K562 (cell line): ENCODE measurements at regions not wholly inside any gene's neighbourhood (a gene's known extent, or its start where the extent isn't known, plus 50 kb on each side); places are given as distances from the start of the nearest gene placed in this dataset.

Experiments used
- ATAC-seq: fragments of 200-7000 bp; cut with Tn5 transposase; 3 replicates; pipeline ENCODE4 v1.9.1; 2020; ENCODE audit warnings: moderate library complexity
- BruUV-seq: library from RNA; stranded (reverse); fragments of 400-500 nt; replicated peaks from 2 replicates; lab custom pipeline; 2021; lab: Mats Ljungman, UMichigan
- CTCF ChIA-PET: fragments of 300-600 bp; formaldehyde crosslinking; extraction: SDS; loops from one replicate; lab custom pipeline; 2021; ENCODE audit warnings: low intra/inter-chr PET ratio; lab: Yijun Ruan, JAX
- POLR2A ChIA-PET: fragments of 300-600, 350-650 bp; sonication (Branson Sonifier 250); formaldehyde crosslinking; extraction: SDS; loops from one replicate; lab custom pipeline; 2021; ENCODE audit warnings: antibody characterized with exemption, inconsistent platforms; lab: Yijun Ruan, JAX
- DNase-seq, 4 experiments: peaks; one replicate each; pipeline versions ENCODE4 v3.0.0 to v3.0.0-alpha.2; 2011 to 2018; ENCODE audit warnings: low spot score in 3 of 4, mixed read lengths in 3 of 4; ENCODE audit errors: extremely low read depth in 1 of 4
- FAIRE-seq: peaks from 2 replicates; lab custom pipeline; 2011; peaks lifted over from hg19 to GRCh38; lab: Jason Lieb, UNC
- H2AFZ ChIP-seq: 2 replicates; pipeline ENCODE4 v1.6.0; 2011; ENCODE audit warnings: low read depth, low read length, control low read depth, inconsistent platforms
- H3K27ac ChIP-seq: fragments of 200-600 bp; 3 replicates; pipeline ENCODE4 v1.8.0; 2011; ENCODE audit warnings: low read depth, mild to moderate bottlenecking, control low read depth, inconsistent platforms, low read length, moderate library complexity, mixed read lengths; ENCODE audit errors: extremely low read depth
- H3K27me3 ChIP-seq, 2 experiments: fragments of 300-600 bp in 1 of 2; 2 replicates in 1 of 2; 3 replicates in 1 of 2; pipeline versions ENCODE4 v1.6.0 to v1.8.0; 2011; ENCODE audit warnings: inconsistent platforms in 2 of 2, low read length in 2 of 2, mild to moderate bottlenecking in 1 of 2, mixed read lengths in 1 of 2, moderate library complexity in 1 of 2; ENCODE audit not compliant: control insufficient read depth in 2 of 2, insufficient read depth in 2 of 2
- H3K36me3 ChIP-seq: fragments of 300-600 bp; 3 replicates; pipeline ENCODE4 v1.8.0; 2011; ENCODE audit warnings: mild to moderate bottlenecking, low read length, inconsistent platforms; ENCODE audit not compliant: control insufficient read depth, insufficient read depth
- H3K4me1 ChIP-seq, 2 experiments: fragments of 200-600 bp in 1 of 2; replicated peaks in 1 of 2; 2 replicates in 1 of 2; 3 replicates in 1 of 2; pipeline versions ENCODE4 v1.5.1 to v1.8.0; 2011; ENCODE audit warnings: inconsistent platforms in 2 of 2, low read length in 2 of 2, mild to moderate bottlenecking in 1 of 2, mixed read lengths in 1 of 2, moderate library complexity in 1 of 2; ENCODE audit not compliant: control insufficient read depth in 2 of 2, insufficient read depth in 2 of 2
- H3K4me2 ChIP-seq: 2 replicates; pipeline ENCODE4 v1.6.1; 2011; ENCODE audit warnings: low read length, control low read depth, inconsistent platforms, mixed read lengths; ENCODE audit not compliant: insufficient read depth
- H3K4me3 ChIP-seq: fragments of 200-600 bp; sonication (generic), shearing (Covaris generic); 2 replicates; pipeline ENCODE4 v1.5.1; 2016; ENCODE audit warnings: control low read depth, inconsistent platforms
- H3K79me2 ChIP-seq: fragments of 200-600 bp; 3 replicates; pipeline ENCODE4 v1.8.0; 2011; ENCODE audit warnings: low read length, inconsistent platforms; ENCODE audit not compliant: control insufficient read depth, insufficient read depth
- H3K9ac ChIP-seq, 2 experiments: 2 replicates each; pipeline versions ENCODE4 v1.6.0 to v1.6.1; 2011; ENCODE audit warnings: low read depth in 2 of 2, low read length in 2 of 2, control low read depth in 1 of 2, inconsistent platforms in 1 of 2, mild to moderate bottlenecking in 1 of 2, mixed read lengths in 1 of 2; ENCODE audit not compliant: insufficient read depth in 1 of 2
- H3K9me1 ChIP-seq: one replicate; pipeline ENCODE4 v1.6.0; 2011; ENCODE audit warnings: inconsistent platforms, mild to moderate bottlenecking, low read length, moderate library complexity; ENCODE audit not compliant: control insufficient read depth, insufficient read depth
- H3K9me3 ChIP-seq: replicated peaks from 2 replicates; pipeline ENCODE4 v1.5.1; 2011; ENCODE audit warnings: low read depth, low read length, inconsistent platforms; ENCODE audit not compliant: control insufficient read depth, insufficient read depth
- H4K20me1 ChIP-seq: replicated peaks from 2 replicates; pipeline ENCODE4 v1.6.1; 2011; ENCODE audit warnings: low read length, inconsistent platforms, mixed read lengths; ENCODE audit not compliant: control insufficient read depth, insufficient read depth
- CBFA2T3 ChIP-seq: fragments of 450-650 bp; IDR thresholded peaks from 2 replicates; pipeline ENCODE4 v1.6.1; 2017
- CEBPG ChIP-seq, 3 experiments: fragments of 200-800 bp in 1 of 3; sonication (Bioruptor generic) in 1 of 3; sonication (generic) in 1 of 3; formaldehyde crosslinking in 1 of 3; IDR thresholded peaks in 2 of 3; conservative IDR thresholded peaks in 1 of 3; 2 replicates each; pipeline versions ENCODE4 v1.6.1 to v1.8.0; 2016 to 2022; ENCODE audit warnings: missing compliant biosample characterization in 2 of 3, missing genetic modification characterization in 2 of 3, mild to moderate bottlenecking in 1 of 3, missing genetic modification reagents in 1 of 3
- CHD1 ChIP-seq: fragments of 200-600 bp; sonication (generic); IDR thresholded peaks from one replicate; pipeline ENCODE4 v1.6.1; 2012; ENCODE audit warnings: mild to moderate bottlenecking, moderate library complexity, low read length, inconsistent platforms
- KLF13 ChIP-seq: fragments of 450-650 bp; IDR thresholded peaks from 2 replicates; pipeline ENCODE4 v1.6.1; 2016; ENCODE audit warnings: missing genetic modification characterization, low read depth, mild to moderate bottlenecking, missing compliant biosample characterization, moderate library complexity, borderline replicate concordance
- MTF1 ChIP-seq: fragments of 250-450 bp; sonication (Bioruptor Pico); IDR thresholded peaks from 2 replicates; pipeline ENCODE4 v1.9.0; 2021; ENCODE audit warnings: moderate library complexity, mild to moderate bottlenecking, inconsistent platforms, borderline replicate concordance
- RBBP5 ChIP-seq: fragments of 200-600 bp; sonication (generic); IDR thresholded peaks from 2 replicates; pipeline ENCODE4 v1.6.1; 2012; ENCODE audit warnings: borderline replicate concordance, mild to moderate bottlenecking, low read length, control low read depth, inconsistent platforms; ENCODE audit not compliant: insufficient read depth, poor library complexity, severe bottlenecking
- RBM34 ChIP-seq: fragments of 200-400 bp; formaldehyde crosslinking; IDR thresholded peaks from 2 replicates; pipeline ENCODE4 v1.6.1; 2018; ENCODE audit warnings: low read length, borderline replicate concordance; ENCODE audit not compliant: insufficient read depth
- WGBS: fragments of 100-300 bp; shearing (Covaris generic); methylation state at CpG from one replicate; pipeline ENCODE4 v1.1.6; 2016; ENCODE audit warnings: low coverage, mixed read lengths; ENCODE audit not compliant: insufficient coverage; ENCODE audit errors: missing lambda C conversion rate; 5-methylcytosine and 5-hydroxymethylcytosine counted together
- in situ Hi-C: fragments of 300-500 bp; cut with MboI; formaldehyde crosslinking; loops from 4 replicates; pipeline ENCODE4 v1.15.0; 2018; ENCODE audit warnings: inconsistent platforms, mixed read lengths
- intact Hi-C: fragments of 100-400 bp; cut with micrococcal nuclease; formaldehyde crosslinking; loops from 2 replicates; pipeline ENCODE4 v1.14.2; 2022
- TF ChIP-seq, protein P1 (sequence below): fragments of 250-450 bp; sonication (Bioruptor Pico); IDR thresholded peaks from 2 replicates; pipeline ENCODE4 v1.4.0; 2020; ENCODE audit warnings: mild to moderate bottlenecking, moderate library complexity, borderline replicate concordance
- TF ChIP-seq, protein P2 (sequence below): sonication (generic); formaldehyde crosslinking; IDR thresholded peaks from 2 replicates; pipeline ENCODE4 v1.8.1; 2023; ENCODE audit warnings: mild to moderate bottlenecking, missing genetic modification reagents
- TF ChIP-seq, protein P3 (sequence below): fragments of 450-650 bp; formaldehyde crosslinking; IDR thresholded peaks from 2 replicates; pipeline ENCODE4 v1.4.0; 2020; ENCODE audit warnings: mild to moderate bottlenecking, moderate library complexity
- TF ChIP-seq, protein P4 (sequence below): sonication (generic); formaldehyde crosslinking; IDR thresholded peaks from 2 replicates; pipeline ENCODE4 v1.8.0; 2022; ENCODE audit warnings: mild to moderate bottlenecking, missing genetic modification reagents
- TF ChIP-seq, protein P5 (sequence below), 2 experiments: fragments of 250-450 bp in 1 of 2; fragments of 450-650 bp in 1 of 2; sonication (Bioruptor Pico) in 1 of 2; IDR thresholded peaks; 2 replicates each; pipeline versions ENCODE4 v1.6.1 to v1.8.0; 2016 to 2021; ENCODE audit warnings: mild to moderate bottlenecking in 2 of 2, moderate library complexity in 2 of 2, missing compliant biosample characterization in 1 of 2, missing genetic modification characterization in 1 of 2

DNA sequence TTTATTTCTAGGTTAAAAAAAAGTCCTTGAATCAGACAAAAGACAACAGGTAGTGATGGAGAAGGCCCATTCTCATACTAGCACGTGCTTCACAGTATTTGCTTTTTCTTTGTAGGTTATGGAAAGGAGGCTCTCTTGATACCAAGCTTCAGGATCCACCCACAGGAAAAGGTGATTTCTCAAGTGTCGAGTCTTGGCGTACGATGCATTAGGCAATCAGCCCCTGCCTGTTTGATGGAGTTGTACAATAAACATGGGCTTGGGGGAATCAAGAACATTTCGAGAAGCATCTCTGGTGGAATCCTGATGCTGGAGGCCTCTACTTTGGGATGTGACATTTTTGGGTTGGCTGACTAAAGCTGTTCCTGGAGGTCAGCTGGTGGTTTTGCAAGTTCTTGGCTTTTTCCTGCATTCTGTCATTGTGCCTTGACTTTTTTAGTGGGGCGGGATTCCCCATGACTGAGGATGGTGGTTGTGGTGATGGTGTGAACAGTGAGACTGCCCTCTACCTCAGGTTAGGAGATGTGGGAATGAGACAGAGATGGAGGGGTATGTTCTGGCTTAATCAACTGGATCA lies 231.5 kb upstream of the SPRED2 start:
- BruUV-seq: no TSS peak
- Histone ChIP-seq H3K9me3 (no peaks in the 10 kb centered on the region), H3K27me3 (peaks cover 20 to 24% of the 10 kb centered on the region in 2 experiments), H4K20me1 (no peaks in the 10 kb centered on the region), H3K4me2 (no peak overlapping the region), H3K9ac (no peak overlapping the region), H3K9me1 (no peaks in the 10 kb centered on the region), H3K27ac (no peak overlapping the region), H3K4me1 (peaks cover 0 to 3% of the 10 kb centered on the region in 2 experiments; a peak in 2 of 5 replicates), H3K4me3 (no peak overlapping the region), H3K36me3 (no peaks in the 10 kb centered on the region), H2AFZ (no peak overlapping the region), H3K79me2 (no peaks in the 10 kb centered on the region)
- in situ Hi-C loops (no loop called here), intact Hi-C loops (no loop called here)
- CTCF ChIA-PET: no interaction called here
- POLR2A ChIA-PET: interaction anchor here (0.7 kb wide), 1 partner anchor 47 kb away, joined by 3 read pairs; no protein-coding TSS in a partner anchor
- WGBS: 2% methylated on average over 6 of the region's 6 CpGs
- ATAC-seq (no peak), DNase-seq (no peak), FAIRE-seq (no peak)
- TF ChIP-seq CEBPG (CRISPR knock-in tag; IDR thresholded peaks at IDR 0.05) (no peak), CEBPG (tag; conservative IDR thresholded peaks at IDR 0.05 in 1 of 2, IDR thresholded peaks at IDR 0.05 in 1 of 2) (no peak), MTF1 (no peak), RBM34 (no peak), KLF13 (no peak), CHD1 (no peak), RBBP5 (no peak), CBFA2T3 (no peak)
- TF ChIP-seq, protein P1, sequence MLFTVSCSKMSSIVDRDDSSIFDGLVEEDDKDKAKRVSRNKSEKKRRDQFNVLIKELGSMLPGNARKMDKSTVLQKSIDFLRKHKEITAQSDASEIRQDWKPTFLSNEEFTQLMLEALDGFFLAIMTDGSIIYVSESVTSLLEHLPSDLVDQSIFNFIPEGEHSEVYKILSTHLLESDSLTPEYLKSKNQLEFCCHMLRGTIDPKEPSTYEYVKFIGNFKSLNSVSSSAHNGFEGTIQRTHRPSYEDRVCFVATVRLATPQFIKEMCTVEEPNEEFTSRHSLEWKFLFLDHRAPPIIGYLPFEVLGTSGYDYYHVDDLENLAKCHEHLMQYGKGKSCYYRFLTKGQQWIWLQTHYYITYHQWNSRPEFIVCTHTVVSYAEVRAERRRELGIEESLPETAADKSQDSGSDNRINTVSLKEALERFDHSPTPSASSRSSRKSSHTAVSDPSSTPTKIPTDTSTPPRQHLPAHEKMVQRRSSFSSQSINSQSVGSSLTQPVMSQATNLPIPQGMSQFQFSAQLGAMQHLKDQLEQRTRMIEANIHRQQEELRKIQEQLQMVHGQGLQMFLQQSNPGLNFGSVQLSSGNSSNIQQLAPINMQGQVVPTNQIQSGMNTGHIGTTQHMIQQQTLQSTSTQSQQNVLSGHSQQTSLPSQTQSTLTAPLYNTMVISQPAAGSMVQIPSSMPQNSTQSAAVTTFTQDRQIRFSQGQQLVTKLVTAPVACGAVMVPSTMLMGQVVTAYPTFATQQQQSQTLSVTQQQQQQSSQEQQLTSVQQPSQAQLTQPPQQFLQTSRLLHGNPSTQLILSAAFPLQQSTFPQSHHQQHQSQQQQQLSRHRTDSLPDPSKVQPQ (CRISPR knock-in tag): no peak
- TF ChIP-seq, protein P2, sequence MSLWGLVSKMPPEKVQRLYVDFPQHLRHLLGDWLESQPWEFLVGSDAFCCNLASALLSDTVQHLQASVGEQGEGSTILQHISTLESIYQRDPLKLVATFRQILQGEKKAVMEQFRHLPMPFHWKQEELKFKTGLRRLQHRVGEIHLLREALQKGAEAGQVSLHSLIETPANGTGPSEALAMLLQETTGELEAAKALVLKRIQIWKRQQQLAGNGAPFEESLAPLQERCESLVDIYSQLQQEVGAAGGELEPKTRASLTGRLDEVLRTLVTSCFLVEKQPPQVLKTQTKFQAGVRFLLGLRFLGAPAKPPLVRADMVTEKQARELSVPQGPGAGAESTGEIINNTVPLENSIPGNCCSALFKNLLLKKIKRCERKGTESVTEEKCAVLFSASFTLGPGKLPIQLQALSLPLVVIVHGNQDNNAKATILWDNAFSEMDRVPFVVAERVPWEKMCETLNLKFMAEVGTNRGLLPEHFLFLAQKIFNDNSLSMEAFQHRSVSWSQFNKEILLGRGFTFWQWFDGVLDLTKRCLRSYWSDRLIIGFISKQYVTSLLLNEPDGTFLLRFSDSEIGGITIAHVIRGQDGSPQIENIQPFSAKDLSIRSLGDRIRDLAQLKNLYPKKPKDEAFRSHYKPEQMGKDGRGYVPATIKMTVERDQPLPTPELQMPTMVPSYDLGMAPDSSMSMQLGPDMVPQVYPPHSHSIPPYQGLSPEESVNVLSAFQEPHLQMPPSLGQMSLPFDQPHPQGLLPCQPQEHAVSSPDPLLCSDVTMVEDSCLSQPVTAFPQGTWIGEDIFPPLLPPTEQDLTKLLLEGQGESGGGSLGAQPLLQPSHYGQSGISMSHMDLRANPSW: no peak
- TF ChIP-seq, protein P3, sequence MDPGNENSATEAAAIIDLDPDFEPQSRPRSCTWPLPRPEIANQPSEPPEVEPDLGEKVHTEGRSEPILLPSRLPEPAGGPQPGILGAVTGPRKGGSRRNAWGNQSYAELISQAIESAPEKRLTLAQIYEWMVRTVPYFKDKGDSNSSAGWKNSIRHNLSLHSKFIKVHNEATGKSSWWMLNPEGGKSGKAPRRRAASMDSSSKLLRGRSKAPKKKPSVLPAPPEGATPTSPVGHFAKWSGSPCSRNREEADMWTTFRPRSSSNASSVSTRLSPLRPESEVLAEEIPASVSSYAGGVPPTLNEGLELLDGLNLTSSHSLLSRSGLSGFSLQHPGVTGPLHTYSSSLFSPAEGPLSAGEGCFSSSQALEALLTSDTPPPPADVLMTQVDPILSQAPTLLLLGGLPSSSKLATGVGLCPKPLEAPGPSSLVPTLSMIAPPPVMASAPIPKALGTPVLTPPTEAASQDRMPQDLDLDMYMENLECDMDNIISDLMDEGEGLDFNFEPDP (CRISPR knock-in tag): no peak
- TF ChIP-seq, protein P4, sequence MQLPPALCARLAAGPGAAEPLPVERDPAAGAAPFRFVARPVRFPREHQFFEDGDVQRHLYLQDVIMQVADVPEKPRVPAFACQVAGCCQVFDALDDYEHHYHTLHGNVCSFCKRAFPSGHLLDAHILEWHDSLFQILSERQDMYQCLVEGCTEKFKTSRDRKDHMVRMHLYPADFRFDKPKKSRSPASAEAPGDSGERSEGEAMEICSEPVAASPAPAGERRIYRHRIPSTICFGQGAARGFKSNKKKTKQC (CRISPR knock-in tag): no peak
- TF ChIP-seq, protein P5, sequence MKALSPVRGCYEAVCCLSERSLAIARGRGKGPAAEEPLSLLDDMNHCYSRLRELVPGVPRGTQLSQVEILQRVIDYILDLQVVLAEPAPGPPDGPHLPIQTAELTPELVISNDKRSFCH (CRISPR knock-in tag; IDR thresholded peaks at IDR 0.05): no peak
- TF ChIP-seq, protein P5 (tag; IDR thresholded peaks at IDR 0.05): no peak
